Nephron progenitor cell (in vitro differentiated cells): ENCODE measurements at regions not wholly inside any gene's neighbourhood (a gene's known extent, or its start where the extent isn't known, plus 50 kb on each side); places are given as distances from the start of the nearest gene placed in this dataset.

Experiments
- DNase-seq: peaks from one replicate; pipeline ENCODE4 v3.0.0; 2021
- H3K27ac Mint-ChIP-seq: 2 replicates; pipeline ENCODE4 v1.8.0; 2021; ENCODE audit warnings: mild to moderate bottlenecking, moderate library complexity, mixed read lengths
- H3K27me3 Mint-ChIP-seq: 2 replicates; pipeline ENCODE4 v1.8.0; 2021; ENCODE audit warnings: mild to moderate bottlenecking, low read depth, mixed read lengths; ENCODE audit not compliant: poor library complexity
- H3K36me3 Mint-ChIP-seq: 2 replicates; pipeline ENCODE4 v1.8.0; 2021; ENCODE audit warnings: low read depth, mixed read lengths
- H3K4me1 Mint-ChIP-seq: 2 replicates; pipeline ENCODE4 v1.8.0; 2021; ENCODE audit warnings: mixed read lengths
- H3K4me3 Mint-ChIP-seq: 2 replicates; pipeline ENCODE4 v1.8.0; 2021; ENCODE audit warnings: mild to moderate bottlenecking, moderate library complexity, mixed read lengths
- H3K9me3 Mint-ChIP-seq: 2 replicates; pipeline ENCODE4 v1.8.0; 2021; ENCODE audit warnings: mild to moderate bottlenecking, moderate library complexity, mixed read lengths
- TF ChIP-seq, protein P1 (sequence below): fragments of 200-600 bp; sonication (generic); IDR thresholded peaks from 2 replicates; pipeline ENCODE4 v1.5.0; 2021; ENCODE audit warnings: antibody characterized with exemption

DNA sequence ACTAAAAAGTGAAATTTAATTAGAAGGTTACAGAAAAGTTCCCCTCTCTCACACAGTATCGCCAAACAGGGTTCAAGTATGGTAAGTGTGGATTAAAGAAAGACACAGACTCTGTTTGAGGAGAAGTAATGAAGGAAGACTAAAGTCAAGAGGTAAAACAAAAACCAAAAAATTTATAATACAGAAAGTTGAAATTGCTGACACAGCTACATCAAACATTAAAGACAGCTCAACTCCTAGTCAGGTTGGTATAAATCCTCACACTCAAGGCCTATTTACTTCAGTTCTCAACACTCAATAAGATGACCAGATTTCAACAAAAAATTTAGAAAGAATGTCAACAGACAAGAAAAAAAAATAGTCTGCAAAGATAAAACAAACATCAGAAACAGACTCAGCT is 300.5 kb upstream of the LINC00305 start:
- Mint-ChIP-seq H3K27me3 (no peaks in the 10 kb centered on the region), H3K9me3 (peaks cover 8% of the 10 kb centered on the region), H3K27ac (no peak overlapping the region), H3K36me3 (no peaks in the 10 kb centered on the region), H3K4me3 (no peak overlapping the region), H3K4me1 (no peaks in the 10 kb centered on the region)
- TF ChIP-seq, protein P1, sequence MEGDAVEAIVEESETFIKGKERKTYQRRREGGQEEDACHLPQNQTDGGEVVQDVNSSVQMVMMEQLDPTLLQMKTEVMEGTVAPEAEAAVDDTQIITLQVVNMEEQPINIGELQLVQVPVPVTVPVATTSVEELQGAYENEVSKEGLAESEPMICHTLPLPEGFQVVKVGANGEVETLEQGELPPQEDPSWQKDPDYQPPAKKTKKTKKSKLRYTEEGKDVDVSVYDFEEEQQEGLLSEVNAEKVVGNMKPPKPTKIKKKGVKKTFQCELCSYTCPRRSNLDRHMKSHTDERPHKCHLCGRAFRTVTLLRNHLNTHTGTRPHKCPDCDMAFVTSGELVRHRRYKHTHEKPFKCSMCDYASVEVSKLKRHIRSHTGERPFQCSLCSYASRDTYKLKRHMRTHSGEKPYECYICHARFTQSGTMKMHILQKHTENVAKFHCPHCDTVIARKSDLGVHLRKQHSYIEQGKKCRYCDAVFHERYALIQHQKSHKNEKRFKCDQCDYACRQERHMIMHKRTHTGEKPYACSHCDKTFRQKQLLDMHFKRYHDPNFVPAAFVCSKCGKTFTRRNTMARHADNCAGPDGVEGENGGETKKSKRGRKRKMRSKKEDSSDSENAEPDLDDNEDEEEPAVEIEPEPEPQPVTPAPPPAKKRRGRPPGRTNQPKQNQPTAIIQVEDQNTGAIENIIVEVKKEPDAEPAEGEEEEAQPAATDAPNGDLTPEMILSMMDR: no peak
- no peak for DNase-seq

DNA sequence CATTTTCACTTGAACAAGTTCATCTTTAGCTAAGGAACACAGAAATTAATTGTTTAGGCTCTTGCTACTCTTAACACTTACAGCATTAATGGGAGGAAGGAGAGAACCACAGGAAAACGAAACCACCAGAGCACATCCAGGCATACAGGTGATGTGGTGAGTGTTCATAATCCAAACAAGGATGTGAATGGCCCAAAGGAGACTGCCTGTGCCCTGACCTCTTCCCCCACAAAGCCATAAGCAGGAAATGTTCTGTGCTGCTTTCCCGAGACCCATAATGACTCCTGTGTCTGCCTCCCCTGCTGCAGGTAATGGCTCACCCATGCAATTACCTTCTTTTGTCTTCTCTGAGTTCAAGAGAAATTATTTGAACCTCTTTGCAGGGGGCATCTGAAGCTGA is 295.9 kb upstream of the LINC00305 start:
- Mint-ChIP-seq H3K4me3 (no peak overlapping the region), H3K36me3 (no peaks in the 10 kb centered on the region), H3K27me3 (no peaks in the 10 kb centered on the region), H3K9me3 (no peaks in the 10 kb centered on the region), H3K27ac (no peak overlapping the region), H3K4me1 (no peaks in the 10 kb centered on the region)
- TF ChIP-seq, protein P1: no peak
- DNase-seq: no peak

DNA sequence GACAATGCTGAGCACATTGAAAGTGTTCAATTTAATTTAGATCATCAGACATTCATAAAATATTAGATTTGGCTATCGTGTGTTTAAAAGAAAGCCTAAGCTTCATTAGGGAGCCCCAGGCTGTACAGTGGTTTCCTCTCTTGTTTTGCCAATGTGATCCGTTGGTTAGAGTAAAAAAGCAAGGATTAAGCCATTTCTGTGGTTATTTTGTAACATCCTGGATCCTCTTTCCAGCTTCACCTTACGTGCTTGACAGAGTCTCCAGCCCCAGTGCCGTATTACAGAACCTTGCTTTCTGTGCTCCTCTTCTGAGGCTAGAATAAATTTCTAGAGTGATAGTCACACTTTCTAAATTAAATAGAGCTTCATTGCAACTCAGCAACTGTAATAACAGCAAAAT is 289.3 kb upstream of the LINC00305 start:
- H3K36me3 Mint-ChIP-seq: peaks cover 12% of the 10 kb centered on the region
- H3K9me3 Mint-ChIP-seq: peaks cover 19% of the 10 kb centered on the region
- no peak overlapping the region for H3K27ac Mint-ChIP-seq
- no peaks in the 10 kb centered on the region for H3K4me1 Mint-ChIP-seq
- TF ChIP-seq, protein P1: no peak
- no peaks in the 10 kb centered on the region for H3K27me3 Mint-ChIP-seq
- DNase-seq: no peak
- no peak overlapping the region for H3K4me3 Mint-ChIP-seq

DNA sequence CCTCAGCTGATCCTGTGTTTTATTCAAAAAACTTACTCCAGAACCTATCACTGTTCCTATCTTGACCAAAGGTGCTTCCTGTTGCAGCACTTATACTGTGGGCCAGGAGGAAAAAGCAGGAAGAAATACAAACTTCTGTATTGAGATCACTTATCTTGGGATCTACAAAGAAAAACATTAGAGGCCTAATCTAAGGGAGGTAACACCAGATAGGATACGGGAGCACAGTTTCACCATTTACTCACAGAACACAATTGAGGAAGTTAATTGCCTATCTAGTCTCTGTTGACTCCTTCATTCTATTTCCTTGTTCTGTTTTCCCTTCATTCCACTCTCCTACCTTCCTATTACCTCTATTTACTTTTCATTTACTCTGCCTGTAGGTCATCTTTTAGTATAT is 287.2 kb upstream of the LINC00305 start:
- H3K27ac Mint-ChIP-seq: no peak overlapping the region
- no peak for DNase-seq
- peaks cover 30% of the 10 kb centered on the region for H3K9me3 Mint-ChIP-seq
- TF ChIP-seq, protein P1: no peak
- H3K36me3 Mint-ChIP-seq: peaks cover 12% of the 10 kb centered on the region
- H3K27me3 Mint-ChIP-seq: no peaks in the 10 kb centered on the region
- no peaks in the 10 kb centered on the region for H3K4me1 Mint-ChIP-seq
- no peak overlapping the region for H3K4me3 Mint-ChIP-seq

DNA sequence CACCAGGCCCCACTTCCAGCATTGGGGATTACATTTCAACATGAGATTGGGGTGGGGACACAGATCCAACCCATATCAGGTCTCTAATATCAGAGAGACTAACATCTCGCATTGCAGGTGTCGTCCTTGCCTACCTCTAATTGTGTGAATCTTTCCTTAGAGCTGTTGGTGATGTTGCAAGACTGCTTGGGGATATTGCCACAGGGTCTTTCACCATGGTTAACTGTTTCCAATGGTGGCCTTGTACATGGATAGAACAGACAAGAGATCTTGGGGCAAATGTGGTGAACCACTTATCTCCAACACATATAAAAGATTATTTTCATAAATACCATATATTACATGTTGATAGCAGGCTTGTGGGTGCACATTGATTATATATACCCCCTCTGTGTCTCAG is 270.3 kb upstream of the LINC00305 start:
- Mint-ChIP-seq H3K36me3 (no peaks in the 10 kb centered on the region), H3K4me3 (no peak overlapping the region), H3K4me1 (no peaks in the 10 kb centered on the region), H3K27me3 (peaks cover 7% of the 10 kb centered on the region), H3K27ac (no peak overlapping the region), H3K9me3 (peaks cover 3% of the 10 kb centered on the region)
- TF ChIP-seq, protein P1: no peak
- DNase-seq: no peak

DNA sequence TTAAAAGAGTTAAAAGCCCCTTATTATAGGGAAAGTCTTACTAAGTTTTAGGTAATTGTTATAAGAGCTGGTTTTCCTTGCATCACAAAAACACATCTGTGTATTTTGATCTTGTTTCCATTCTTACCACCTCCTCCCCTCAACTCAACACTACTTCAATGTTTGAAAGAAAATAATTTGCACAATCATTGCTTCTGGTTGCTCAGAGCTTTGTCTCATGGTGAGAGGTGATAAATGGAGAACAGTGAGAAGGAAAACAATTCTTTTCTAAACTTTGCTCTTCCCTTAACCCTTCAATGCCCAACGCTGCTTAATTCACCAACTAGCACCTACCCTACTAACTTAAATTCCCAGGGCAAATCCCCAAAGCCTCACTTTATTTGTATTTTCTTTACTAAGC is 268.1 kb upstream of the LINC00305 start:
- H3K27ac Mint-ChIP-seq: no peak overlapping the region
- no peak overlapping the region for H3K4me3 Mint-ChIP-seq
- peaks cover 7% of the 10 kb centered on the region for H3K27me3 Mint-ChIP-seq
- no peak for DNase-seq
- TF ChIP-seq, protein P1: no peak
- H3K4me1 Mint-ChIP-seq: no peaks in the 10 kb centered on the region
- peaks cover 3% of the 10 kb centered on the region for H3K9me3 Mint-ChIP-seq
- H3K36me3 Mint-ChIP-seq: no peaks in the 10 kb centered on the region
